ENCODE measurements at regions not wholly inside any gene's neighbourhood (a gene's known extent, or its start where the extent isn't known, plus 50 kb on each side); places are given as distances from the start of the nearest gene placed in this dataset.

DNA sequence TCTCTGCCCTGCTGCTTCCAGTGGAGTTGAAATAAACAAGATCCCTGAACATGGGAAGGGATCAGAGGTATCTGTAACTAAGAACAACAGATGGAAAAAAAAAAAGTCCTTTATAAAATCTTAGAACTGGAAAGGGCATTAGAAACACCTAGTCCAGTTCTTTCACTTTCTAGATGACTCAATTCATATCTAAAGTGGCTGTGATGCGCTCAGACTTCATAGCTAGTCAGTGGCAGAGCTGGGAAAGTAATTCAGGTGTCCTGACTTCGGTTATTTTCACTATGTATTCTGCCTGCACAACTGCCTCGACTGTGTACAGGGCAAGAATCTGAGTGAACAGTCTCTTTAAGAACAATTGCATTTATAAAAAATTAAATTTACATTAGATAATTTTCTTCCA, 151.8 kb upstream of the TMTC4 start:
- no peaks in the 10 kb centered on the region for H3K27me3 ChIP-seq (ENCODE audit: control insufficient read depth in 2 of 2, insufficient read depth in 2 of 2, low read length in 2 of 2)
- no peaks in the 10 kb centered on the region for H3K9me3 ChIP-seq (replicated peaks; ENCODE audit: control insufficient read depth, insufficient read depth, low read depth, low read length)
- H3K9me1 ChIP-seq (ENCODE audit: control insufficient read depth, insufficient read depth, low read length) = no peaks in the 10 kb centered on the region
- H3K4me1 ChIP-seq (replicated peaks in 1 of 2; ENCODE audit: control insufficient read depth in 2 of 2, insufficient read depth in 2 of 2, low read length in 2 of 2) = no peaks in the 10 kb centered on the region
- no peaks in the 10 kb centered on the region for H4K20me1 ChIP-seq (replicated peaks; ENCODE audit: control insufficient read depth, insufficient read depth, low read length)
- in situ Hi-C loops (cut with MboI) = no loop called here
- no peak for DNase-seq (ENCODE audit: extremely low read depth in 1 of 4, low spot score in 3 of 4)
- intact Hi-C loops (cut with micrococcal nuclease) = no loop called here
- WGBS (ENCODE audit: insufficient coverage, low coverage, missing lambda C conversion rate) = 0% methylated on average over 3 of the region's 3 CpGs
- TF ChIP-seq ZNF24 (IDR thresholded peaks at IDR 0.05) (no peak), ZC3H8 (IDR thresholded peaks at IDR 0.05) (no peak), SMARCB1 (IDR thresholded peaks at IDR 0.05; ENCODE audit: insufficient read length, low read depth) (no peak), CHD2 (IDR thresholded peaks at IDR 0.05; ENCODE audit: low read depth, low read length) (no peak), ATF7 (IDR thresholded peaks at IDR 0.05) (no peak), E2F3 (CRISPR knock-in tag; IDR thresholded peaks at IDR 0.05) (no peak), ETS2 (tag; IDR thresholded peaks at IDR 0.05; ENCODE audit: borderline replicate concordance, poor library complexity, severe bottlenecking) (no peak), TAF1 (IDR thresholded peaks at IDR 0.05; ENCODE audit: control insufficient read depth, extremely low read depth, insufficient read depth, low read length, severe bottlenecking) (no peak), OTX1 (CRISPR knock-in tag; IDR thresholded peaks at IDR 0.05) (no peak), IRF2 (CRISPR knock-in tag; IDR thresholded peaks at IDR 0.05) (no peak), BCOR (IDR thresholded peaks at IDR 0.05) (no peak)
- TF ChIP-seq, protein P1, sequence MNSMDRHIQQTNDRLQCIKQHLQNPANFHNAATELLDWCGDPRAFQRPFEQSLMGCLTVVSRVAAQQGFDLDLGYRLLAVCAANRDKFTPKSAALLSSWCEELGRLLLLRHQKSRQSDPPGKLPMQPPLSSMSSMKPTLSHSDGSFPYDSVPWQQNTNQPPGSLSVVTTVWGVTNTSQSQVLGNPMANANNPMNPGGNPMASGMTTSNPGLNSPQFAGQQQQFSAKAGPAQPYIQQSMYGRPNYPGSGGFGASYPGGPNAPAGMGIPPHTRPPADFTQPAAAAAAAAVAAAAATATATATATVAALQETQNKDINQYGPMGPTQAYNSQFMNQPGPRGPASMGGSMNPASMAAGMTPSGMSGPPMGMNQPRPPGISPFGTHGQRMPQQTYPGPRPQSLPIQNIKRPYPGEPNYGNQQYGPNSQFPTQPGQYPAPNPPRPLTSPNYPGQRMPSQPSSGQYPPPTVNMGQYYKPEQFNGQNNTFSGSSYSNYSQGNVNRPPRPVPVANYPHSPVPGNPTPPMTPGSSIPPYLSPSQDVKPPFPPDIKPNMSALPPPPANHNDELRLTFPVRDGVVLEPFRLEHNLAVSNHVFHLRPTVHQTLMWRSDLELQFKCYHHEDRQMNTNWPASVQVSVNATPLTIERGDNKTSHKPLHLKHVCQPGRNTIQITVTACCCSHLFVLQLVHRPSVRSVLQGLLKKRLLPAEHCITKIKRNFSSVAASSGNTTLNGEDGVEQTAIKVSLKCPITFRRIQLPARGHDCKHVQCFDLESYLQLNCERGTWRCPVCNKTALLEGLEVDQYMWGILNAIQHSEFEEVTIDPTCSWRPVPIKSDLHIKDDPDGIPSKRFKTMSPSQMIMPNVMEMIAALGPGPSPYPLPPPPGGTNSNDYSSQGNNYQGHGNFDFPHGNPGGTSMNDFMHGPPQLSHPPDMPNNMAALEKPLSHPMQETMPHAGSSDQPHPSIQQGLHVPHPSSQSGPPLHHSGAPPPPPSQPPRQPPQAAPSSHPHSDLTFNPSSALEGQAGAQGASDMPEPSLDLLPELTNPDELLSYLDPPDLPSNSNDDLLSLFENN (IDR thresholded peaks at IDR 0.05; ENCODE audit: low read depth in 2 of 2, low read length in 2 of 2) = no peak
- TF ChIP-seq, protein P2, sequence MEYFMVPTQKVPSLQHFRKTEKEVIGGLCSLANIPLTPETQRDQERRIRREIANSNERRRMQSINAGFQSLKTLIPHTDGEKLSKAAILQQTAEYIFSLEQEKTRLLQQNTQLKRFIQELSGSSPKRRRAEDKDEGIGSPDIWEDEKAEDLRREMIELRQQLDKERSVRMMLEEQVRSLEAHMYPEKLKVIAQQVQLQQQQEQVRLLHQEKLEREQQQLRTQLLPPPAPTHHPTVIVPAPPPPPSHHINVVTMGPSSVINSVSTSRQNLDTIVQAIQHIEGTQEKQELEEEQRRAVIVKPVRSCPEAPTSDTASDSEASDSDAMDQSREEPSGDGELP (CRISPR knock-in tag; IDR thresholded peaks at IDR 0.05; ENCODE audit: borderline replicate concordance) = no peak
- no peaks in the 10 kb centered on the region for H3K79me2 ChIP-seq (ENCODE audit: control insufficient read depth, insufficient read depth, low read length)
- ATAC-seq = no peak
- ChIA-PET CTCF (ENCODE audit: low intra/inter-chr PET ratio) (no interaction called here), POLR2A (no interaction called here)
- no peak overlapping the region for H3K4me2 ChIP-seq (ENCODE audit: insufficient read depth, low read length)
- BruUV-seq (replicated peaks) = no TSS peak
- no peak overlapping the region for H3K9ac ChIP-seq (ENCODE audit: insufficient read depth in 1 of 2, low read depth in 2 of 2, low read length in 2 of 2)
- no peak for FAIRE-seq
- no peak overlapping the region for H3K27ac ChIP-seq (ENCODE audit: extremely low read depth, low read depth, low read length)
- H3K36me3 ChIP-seq (ENCODE audit: control insufficient read depth, insufficient read depth, low read length) = no peaks in the 10 kb centered on the region
- H2AFZ ChIP-seq (ENCODE audit: low read depth, low read length) = no peak overlapping the region
- no peak overlapping the region for H3K4me3 ChIP-seq
